IMR-90 (cell line): ENCODE measurements at regions not wholly inside any gene's neighbourhood (a gene's known extent, or its start where the extent isn't known, plus 50 kb on each side); places are given as distances from the start of the nearest gene placed in this dataset.
"Not testable (repeated sequence)": the region's sequence is repeated elsewhere in the genome, so short reads cannot be mapped to it uniquely, and the experiment has no call there.

Experiments
- ATAC-seq: fragments of 200-7000 bp; cut with Tn5 transposase; 2 replicates; pipeline ENCODE4 v1.9.1; 2020; ENCODE audit warnings: low read depth, mild to moderate bottlenecking, moderate library complexity
- BruUV-seq: library from RNA; stranded (reverse); fragments of 400-500 nt; replicated peaks from 2 replicates; lab custom pipeline; 2021; lab: Mats Ljungman, UMichigan
- CTCF ChIA-PET: fragments of 300-600 bp; formaldehyde crosslinking; extraction: SDS; loops from one replicate; lab custom pipeline; 2021; ENCODE audit warnings: antibody characterized with exemption; lab: Yijun Ruan, JAX
- POLR2A ChIA-PET: fragments of 300-600 bp; sonication (Branson Sonifier 250); formaldehyde crosslinking; loops from one replicate; lab custom pipeline; 2022; ENCODE audit warnings: antibody characterized with exemption; ENCODE audit not compliant: unreplicated experiment; lab: Charles Lee
- DNase-seq: peaks from one replicate; pipeline ENCODE4 v3.0.0; 2013
- H2AFZ ChIP-seq: replicated peaks from 2 replicates; pipeline ENCODE3; 2013; ENCODE audit warnings: low read length, mild to moderate bottlenecking; ENCODE audit not compliant: poor library complexity
- H2AK5ac ChIP-seq: 2 replicates; pipeline ENCODE4 v1.6.1; 2013; ENCODE audit warnings: low read depth, low read length, inconsistent platforms
- H2AK9ac ChIP-seq: replicated peaks from 2 replicates; pipeline ENCODE3; 2013; ENCODE audit warnings: mild to moderate bottlenecking, low read depth, low read length, moderate library complexity; ENCODE audit not compliant: poor library complexity
- H2BK120ac ChIP-seq: 2 replicates; pipeline ENCODE4 v1.6.1; 2013; ENCODE audit warnings: low read depth, low read length, inconsistent platforms
- H2BK15ac ChIP-seq: 3 replicates; pipeline ENCODE4 v1.6.1; 2013; ENCODE audit warnings: low read depth, low read length, inconsistent platforms
- H2BK20ac ChIP-seq: 2 replicates; pipeline ENCODE4 v1.6.1; 2013; ENCODE audit warnings: low read depth, mild to moderate bottlenecking, inconsistent platforms, low read length, moderate library complexity
- H2BK5ac ChIP-seq: 2 replicates; pipeline ENCODE4 v1.6.1; 2013; ENCODE audit warnings: mild to moderate bottlenecking, low read depth, low read length, inconsistent platforms; ENCODE audit not compliant: poor library complexity, severe bottlenecking
- H3K14ac ChIP-seq: replicated peaks from 2 replicates; pipeline ENCODE4 v1.6.1; 2013; ENCODE audit warnings: low read depth, low read length, inconsistent platforms
- H3K18ac ChIP-seq: 2 replicates; pipeline ENCODE4 v1.6.1; 2013; ENCODE audit warnings: low read depth, low read length, control low read depth
- H3K23ac ChIP-seq: 2 replicates; pipeline ENCODE4 v1.6.1; 2013; ENCODE audit warnings: low read depth, low read length, inconsistent platforms
- H3K27ac ChIP-seq: 2 replicates; pipeline ENCODE4 v1.5.1; 2013; ENCODE audit warnings: mild to moderate bottlenecking, control low read depth, low read length; ENCODE audit not compliant: insufficient read depth
- H3K27me3 ChIP-seq: 2 replicates; pipeline ENCODE4 v1.6.1; 2013; ENCODE audit warnings: low read length; ENCODE audit not compliant: control insufficient read depth, insufficient read depth
- H3K36me3 ChIP-seq: 2 replicates; pipeline ENCODE4 v1.6.1; 2013; ENCODE audit warnings: low read length, mixed read lengths; ENCODE audit not compliant: control insufficient read depth, insufficient read depth
- H3K4ac ChIP-seq: 2 replicates; pipeline ENCODE4 v1.6.1; 2013; ENCODE audit warnings: low read depth, low read length, inconsistent platforms
- H3K4me1 ChIP-seq: 2 replicates; pipeline ENCODE4 v1.6.1; 2013; ENCODE audit warnings: low read length, mixed read lengths; ENCODE audit not compliant: control insufficient read depth, insufficient read depth
- H3K4me2 ChIP-seq: 2 replicates; pipeline ENCODE4 v1.6.1; 2013; ENCODE audit warnings: low read depth, mild to moderate bottlenecking, control low read depth, low read length, moderate library complexity
- H3K4me3 ChIP-seq: 2 replicates; pipeline ENCODE4 v1.5.1; 2013; ENCODE audit warnings: low read depth, mild to moderate bottlenecking, control low read depth, low read length, moderate library complexity; ENCODE audit not compliant: insufficient read depth
- H3K56ac ChIP-seq: 2 replicates; pipeline ENCODE4 v1.6.1; 2013; ENCODE audit warnings: low read length, inconsistent platforms; ENCODE audit not compliant: insufficient read depth; ENCODE audit errors: extremely low read depth
- H3K79me1 ChIP-seq, 2 experiments: 2 replicates each; pipeline ENCODE4 v1.6.1; 2013; ENCODE audit warnings: low read length in 2 of 2, inconsistent platforms in 1 of 2, low read depth in 1 of 2
- H3K9ac ChIP-seq: 2 replicates; pipeline ENCODE4 v1.6.1; 2013; ENCODE audit warnings: low read depth, low read length, control low read depth
- H3K9me1 ChIP-seq: 2 replicates; pipeline ENCODE4 v1.6.1; 2013; ENCODE audit warnings: low read length, inconsistent platforms; ENCODE audit not compliant: insufficient read depth
- H3K9me3 ChIP-seq: 2 replicates; pipeline ENCODE4 v1.6.1; 2013; ENCODE audit warnings: low read length; ENCODE audit not compliant: control insufficient read depth, insufficient read depth
- H4K20me1 ChIP-seq: 2 replicates; pipeline ENCODE4 v1.6.1; 2013; ENCODE audit warnings: low read length, inconsistent platforms; ENCODE audit not compliant: insufficient read depth
- H4K5ac ChIP-seq: 2 replicates; pipeline ENCODE4 v1.6.1; 2013; ENCODE audit warnings: mild to moderate bottlenecking, low read depth, low read length, control low read depth
- H4K8ac ChIP-seq, 2 experiments: 2 replicates each; pipeline ENCODE4 v1.6.1; 2013; ENCODE audit warnings: low read depth in 2 of 2, low read length in 2 of 2, control low read depth in 1 of 2, inconsistent platforms in 1 of 2
- H4K91ac ChIP-seq: 2 replicates; pipeline ENCODE4 v1.6.1; 2013; ENCODE audit warnings: low read depth, low read length, inconsistent platforms; ENCODE audit not compliant: insufficient read depth
- WGBS, 2 experiments: methylation state at CpG; one replicate each; pipeline versions ENCODE4 v1.1.5 to v1.1.7; 2013; ENCODE audit warnings: missing lambda C conversion rate in 2 of 2; ENCODE audit not compliant: insufficient read length in 1 of 2; ENCODE audit errors: extremely low coverage in 2 of 2; 5-methylcytosine and 5-hydroxymethylcytosine counted together
- dilution Hi-C: fragments of 300-500 bp; cut with HindIII; formaldehyde crosslinking; loops from one replicate; pipeline ENCODE4 v1.14.3; 2018; ENCODE audit warnings: low sequenced_read_pairs; ENCODE audit not compliant: unreplicated experiment
- in situ Hi-C: fragments of 300-500 bp; cut with MboI; formaldehyde crosslinking; loops from 3 replicates; pipeline ENCODE4 v1.14.3; 2019; ENCODE audit warnings: low sequenced_read_pairs, inconsistent platforms, mixed read lengths
- intact Hi-C: fragments of 100-400 bp; cut with micrococcal nuclease; formaldehyde crosslinking; loops from 2 replicates; pipeline ENCODE4 v1.10.0; 2022

- H4K91ac ChIP-seq, dilution Hi-C loops, H4K8ac ChIP-seq, H3K27ac ChIP-seq, H4K5ac ChIP-seq, H2AFZ ChIP-seq, H3K27me3 ChIP-seq, H3K4me3 ChIP-seq, H2BK120ac ChIP-seq, H3K4me2 ChIP-seq, H2AK5ac ChIP-seq, H3K23ac ChIP-seq, ATAC-seq, H2AK9ac ChIP-seq, H3K9me1 ChIP-seq, H3K36me3 ChIP-seq, DNase-seq, H2BK15ac ChIP-seq, POLR2A ChIA-PET, H3K56ac ChIP-seq, H2BK20ac ChIP-seq, CTCF ChIA-PET, H3K9me3 ChIP-seq, in situ Hi-C loops, H3K9ac ChIP-seq, H3K4ac ChIP-seq, H3K4me1 ChIP-seq, H4K20me1 ChIP-seq, H3K79me1 ChIP-seq, H3K18ac ChIP-seq, BruUV-seq, H2BK5ac ChIP-seq, H3K14ac ChIP-seq: not testable (repeated sequence)
- intact Hi-C loops, result loop anchor here (5.0 kb wide), 1 partner anchor 66 kb away; the partner anchor contains the start of gene METTL9
- WGBS, 2 experiments, result no CpG with 5 or more reads among the region's 8 CpGs
These were observed 68.5 kb upstream of the METTL9 start for GRCh38 chr16:21530729-21531383.

GRCh38 chr16:21532996-21533395 is 66.4 kb upstream of the METTL9 start:
- H2BK20ac ChIP-seq, H3K9me3 ChIP-seq, H3K27me3 ChIP-seq, H3K79me1 ChIP-seq, H2AFZ ChIP-seq, H3K36me3 ChIP-seq, dilution Hi-C loops, H2BK120ac ChIP-seq, H3K4ac ChIP-seq, H3K4me2 ChIP-seq, H3K18ac ChIP-seq, H3K4me3 ChIP-seq, H4K91ac ChIP-seq, H4K20me1 ChIP-seq, H2BK15ac ChIP-seq, H4K8ac ChIP-seq, H2BK5ac ChIP-seq, H3K4me1 ChIP-seq, H2AK5ac ChIP-seq, ATAC-seq, H3K14ac ChIP-seq, DNase-seq, POLR2A ChIA-PET, H3K23ac ChIP-seq, H4K5ac ChIP-seq, in situ Hi-C loops, BruUV-seq, H2AK9ac ChIP-seq, H3K27ac ChIP-seq, CTCF ChIA-PET, H3K56ac ChIP-seq, H3K9ac ChIP-seq, H3K9me1 ChIP-seq: not testable (repeated sequence)
- 88% methylated on average over 1 of the region's 7 CpGs; no CpG with 5 or more reads in 1 of the 2 experiments for WGBS, 2 experiments
- intact Hi-C loops, result loop anchor here (5.0 kb wide), 1 partner anchor 64 kb away; the partner anchor contains the start of gene METTL9
